ENCODE measurements at regions not wholly inside any gene's neighbourhood (a gene's known extent, or its start where the extent isn't known, plus 50 kb on each side); places are given as distances from the start of the nearest gene placed in this dataset.

GRCh38 chr20:58145506-58146080 is 82.9 kb downstream of the ANKRD60 start:
- TF ChIP-seq POLR2A (IDR thresholded peaks at IDR 0.05) (no peak), CTCF (IDR thresholded peaks at IDR 0.05) (no peak), POLR2AphosphoS5 (IDR thresholded peaks at IDR 0.05) (no peak), EP300 (IDR thresholded peaks at IDR 0.05) (no peak)
